ENCODE measurements at regions not wholly inside any gene's neighbourhood (a gene's known extent, or its start where the extent isn't known, plus 50 kb on each side); places are given as distances from the start of the nearest gene placed in this dataset.
A peak's percentile ranks its signal among the peaks of the same experiment; 100 is the strongest.
"Not testable (repeated sequence)": the region's sequence is repeated elsewhere in the genome, so short reads cannot be mapped to it uniquely, and the experiment has no call there.

GRCh38 chr6:18527836-18528743 is 140.9 kb downstream of the RNF144B start:
- DNase-seq: peak in 1 of 2 experiments; percentile 55

GRCh38 chr6:18530201-18530600 is 143.1 kb downstream of the RNF144B start:
- no peak for DNase-seq

- no peak for DNase-seq
These were observed 145.0 kb downstream of the RNF144B start for GRCh38 chr6:18532139-18532538.

- no peak for DNase-seq
These were observed 146.6 kb downstream of the RNF144B start for GRCh38 chr6:18533793-18534192.

GRCh38 chr6:18536591-18537055 is 149.5 kb downstream of the RNF144B start:
- DNase-seq: no peak

GRCh38 chr6:18538315-18538714 is 151.2 kb downstream of the RNF144B start:
- DNase-seq: no peak

- DNase-seq: peak; percentile 68 to 74
These were observed 155.9 kb downstream of the RNF144B start for GRCh38 chr6:18543051-18543450.

- not testable (repeated sequence) for DNase-seq
These were observed 158.0 kb downstream of the RNF144B start for GRCh38 chr6:18545142-18545541.

- no peak for DNase-seq
These were observed 158.6 kb downstream of the RNF144B start for GRCh38 chr6:18545726-18546125.

GRCh38 chr6:18550119-18550518 is 163.0 kb downstream of the RNF144B start:
- no peak for DNase-seq

- no peak for DNase-seq
These were observed 164.1 kb downstream of the RNF144B start for GRCh38 chr6:18551228-18551627.

GRCh38 chr6:18555750-18556149 is 168.6 kb downstream of the RNF144B start:
- no peak for DNase-seq

GRCh38 chr6:18561037-18561750 is 174.0 kb downstream of the RNF144B start:
- DNase-seq: peak; percentile 12 to 64

GRCh38 chr6:18562726-18563125 is 175.6 kb downstream of the RNF144B start:
- no peak for DNase-seq

GRCh38 chr6:18564775-18565174 is 177.6 kb downstream of the RNF144B start:
- DNase-seq: no peak

GRCh38 chr6:18565231-18565630 is 178.1 kb downstream of the RNF144B start:
- DNase-seq: no peak

GRCh38 chr6:18567380-18567779 is 180.2 kb downstream of the RNF144B start:
- no peak for DNase-seq

GRCh38 chr6:18577491-18577890 is 190.3 kb downstream of the RNF144B start:
- DNase-seq: no peak

- no peak for DNase-seq
These were observed 192.0 kb downstream of the RNF144B start for GRCh38 chr6:18579166-18579565.

GRCh38 chr6:18579869-18580268 is 192.7 kb downstream of the RNF144B start:
- DNase-seq: no peak

- DNase-seq: no peak
These were observed 197.2 kb downstream of the RNF144B start for GRCh38 chr6:18584372-18584771.

- peak in 1 of 2 experiments; percentile 36 for DNase-seq
These were observed 198.0 kb downstream of the RNF144B start for GRCh38 chr6:18585032-18585573.

GRCh38 chr6:18586133-18586532 is 199.0 kb downstream of the RNF144B start:
- DNase-seq: peak; percentile 19 to 87
